ENCODE measurements at regions not wholly inside any gene's neighbourhood (a gene's known extent, or its start where the extent isn't known, plus 50 kb on each side); places are given as distances from the start of the nearest gene placed in this dataset.

- TF ChIP-seq POLR2A (IDR thresholded peaks at IDR 0.05; ENCODE audit: low read length) = no peak
- no peak for TF ChIP-seq GATA1 (IDR thresholded peaks at IDR 0.05; ENCODE audit: low read depth, low read length)
Measured at GRCh38 chr15:93913871-93914270, 317.5 kb upstream of the MCTP2 start.

Measured in erythroblast (primary cell).